SKM-1 (cell line): ENCODE measurements at regions not wholly inside any gene's neighbourhood (a gene's known extent, or its start where the extent isn't known, plus 50 kb on each side); places are given as distances from the start of the nearest gene placed in this dataset.

Source experiments
- DNase-seq: peaks from one replicate; lab custom pipeline; 2025; ENCODE audit not compliant: unreplicated experiment; lab: John Stamatoyannopoulos, UW

- DNase-seq: no peak
Measured at GRCh38 chr3:28940994-28941393, 339.9 kb upstream of the RBMS3 start.

- DNase-seq: no peak
Measured at GRCh38 chr3:28947061-28947460, 333.8 kb upstream of the RBMS3 start.

- no peak for DNase-seq
Measured at GRCh38 chr3:28947751-28948150, 333.1 kb upstream of the RBMS3 start.

- DNase-seq: no peak
Measured at GRCh38 chr3:28948685-28949084, 332.2 kb upstream of the RBMS3 start.

- DNase-seq: no peak
Measured at GRCh38 chr3:28949580-28949979, 331.3 kb upstream of the RBMS3 start.

- DNase-seq: no peak
Measured at GRCh38 chr3:28950614-28951013, 330.3 kb upstream of the RBMS3 start.

- peak; percentile 76 for DNase-seq
Measured at GRCh38 chr3:28951772-28952556, 328.9 kb upstream of the RBMS3 start.

- no peak for DNase-seq
Measured at GRCh38 chr3:28958656-28959055, 322.2 kb upstream of the RBMS3 start.

- DNase-seq: no peak
Measured at GRCh38 chr3:28971156-28971555, 309.7 kb upstream of the RBMS3 start.

GRCh38 chr3:28972921-28973320, 307.9 kb upstream of the RBMS3 start:
- DNase-seq: no peak

GRCh38 chr3:28973609-28974008, 307.3 kb upstream of the RBMS3 start:
- DNase-seq: no peak

- no peak for DNase-seq
Measured at GRCh38 chr3:28978092-28978491, 302.8 kb upstream of the RBMS3 start.

- no peak for DNase-seq
Measured at GRCh38 chr3:28980131-28980530, 300.7 kb upstream of the RBMS3 start.

GRCh38 chr3:28980631-28981030, 300.2 kb upstream of the RBMS3 start:
- no peak for DNase-seq

- DNase-seq: no peak
Measured at GRCh38 chr3:28982906-28983305, 298.0 kb upstream of the RBMS3 start.

GRCh38 chr3:28986922-28987321, 293.9 kb upstream of the RBMS3 start:
- no peak for DNase-seq

GRCh38 chr3:28989646-28990089, 291.2 kb upstream of the RBMS3 start:
- DNase-seq: no peak

GRCh38 chr3:28994161-28994905, 286.5 kb upstream of the RBMS3 start:
- no peak for DNase-seq

- DNase-seq: no peak
Measured at GRCh38 chr3:29004885-29005599, 275.8 kb upstream of the RBMS3 start.

- no peak for DNase-seq
Measured at GRCh38 chr3:29005862-29006261, 275.0 kb upstream of the RBMS3 start.

GRCh38 chr3:29011441-29011840, 269.4 kb upstream of the RBMS3 start:
- DNase-seq: no peak

- DNase-seq: no peak
Measured at GRCh38 chr3:29011966-29012365, 268.9 kb upstream of the RBMS3 start.
